IMR-90 (cell line): ENCODE measurements at regions not wholly inside any gene's neighbourhood (a gene's known extent, or its start where the extent isn't known, plus 50 kb on each side); places are given as distances from the start of the nearest gene placed in this dataset.

ENCODE experiments used
- ATAC-seq: fragments of 200-7000 bp; cut with Tn5 transposase; 2 replicates; pipeline ENCODE4 v1.9.1; 2020; ENCODE audit warnings: low read depth, mild to moderate bottlenecking, moderate library complexity
- BruUV-seq: library from RNA; stranded (reverse); fragments of 400-500 nt; replicated peaks from 2 replicates; lab custom pipeline; 2021; lab: Mats Ljungman, UMichigan
- CTCF ChIA-PET: fragments of 300-600 bp; formaldehyde crosslinking; extraction: SDS; loops from one replicate; lab custom pipeline; 2021; ENCODE audit warnings: antibody characterized with exemption; lab: Yijun Ruan, JAX
- POLR2A ChIA-PET: fragments of 300-600 bp; sonication (Branson Sonifier 250); formaldehyde crosslinking; loops from one replicate; lab custom pipeline; 2022; ENCODE audit warnings: antibody characterized with exemption; ENCODE audit not compliant: unreplicated experiment; lab: Charles Lee
- DNase-seq: peaks from one replicate; pipeline ENCODE4 v3.0.0; 2013
- H2AFZ ChIP-seq: replicated peaks from 2 replicates; pipeline ENCODE3; 2013; ENCODE audit warnings: low read length, mild to moderate bottlenecking; ENCODE audit not compliant: poor library complexity
- H2AK5ac ChIP-seq: 2 replicates; pipeline ENCODE4 v1.6.1; 2013; ENCODE audit warnings: low read depth, low read length, inconsistent platforms
- H2AK9ac ChIP-seq: replicated peaks from 2 replicates; pipeline ENCODE3; 2013; ENCODE audit warnings: mild to moderate bottlenecking, low read depth, low read length, moderate library complexity; ENCODE audit not compliant: poor library complexity
- H2BK120ac ChIP-seq: 2 replicates; pipeline ENCODE4 v1.6.1; 2013; ENCODE audit warnings: low read depth, low read length, inconsistent platforms
- H2BK15ac ChIP-seq: 3 replicates; pipeline ENCODE4 v1.6.1; 2013; ENCODE audit warnings: low read depth, low read length, inconsistent platforms
- H2BK20ac ChIP-seq: 2 replicates; pipeline ENCODE4 v1.6.1; 2013; ENCODE audit warnings: low read depth, mild to moderate bottlenecking, inconsistent platforms, low read length, moderate library complexity
- H2BK5ac ChIP-seq: 2 replicates; pipeline ENCODE4 v1.6.1; 2013; ENCODE audit warnings: mild to moderate bottlenecking, low read depth, low read length, inconsistent platforms; ENCODE audit not compliant: poor library complexity, severe bottlenecking
- H3K14ac ChIP-seq: replicated peaks from 2 replicates; pipeline ENCODE4 v1.6.1; 2013; ENCODE audit warnings: low read depth, low read length, inconsistent platforms
- H3K18ac ChIP-seq: 2 replicates; pipeline ENCODE4 v1.6.1; 2013; ENCODE audit warnings: low read depth, low read length, control low read depth
- H3K23ac ChIP-seq: 2 replicates; pipeline ENCODE4 v1.6.1; 2013; ENCODE audit warnings: low read depth, low read length, inconsistent platforms
- H3K27ac ChIP-seq: 2 replicates; pipeline ENCODE4 v1.5.1; 2013; ENCODE audit warnings: mild to moderate bottlenecking, control low read depth, low read length; ENCODE audit not compliant: insufficient read depth
- H3K27me3 ChIP-seq: 2 replicates; pipeline ENCODE4 v1.6.1; 2013; ENCODE audit warnings: low read length; ENCODE audit not compliant: control insufficient read depth, insufficient read depth
- H3K36me3 ChIP-seq: 2 replicates; pipeline ENCODE4 v1.6.1; 2013; ENCODE audit warnings: low read length, mixed read lengths; ENCODE audit not compliant: control insufficient read depth, insufficient read depth
- H3K4ac ChIP-seq: 2 replicates; pipeline ENCODE4 v1.6.1; 2013; ENCODE audit warnings: low read depth, low read length, inconsistent platforms
- H3K4me1 ChIP-seq: 2 replicates; pipeline ENCODE4 v1.6.1; 2013; ENCODE audit warnings: low read length, mixed read lengths; ENCODE audit not compliant: control insufficient read depth, insufficient read depth
- H3K4me2 ChIP-seq: 2 replicates; pipeline ENCODE4 v1.6.1; 2013; ENCODE audit warnings: low read depth, mild to moderate bottlenecking, control low read depth, low read length, moderate library complexity
- H3K4me3 ChIP-seq: 2 replicates; pipeline ENCODE4 v1.5.1; 2013; ENCODE audit warnings: low read depth, mild to moderate bottlenecking, control low read depth, low read length, moderate library complexity; ENCODE audit not compliant: insufficient read depth
- H3K56ac ChIP-seq: 2 replicates; pipeline ENCODE4 v1.6.1; 2013; ENCODE audit warnings: low read length, inconsistent platforms; ENCODE audit not compliant: insufficient read depth; ENCODE audit errors: extremely low read depth
- H3K79me1 ChIP-seq, 2 experiments: 2 replicates each; pipeline ENCODE4 v1.6.1; 2013; ENCODE audit warnings: low read length in 2 of 2, inconsistent platforms in 1 of 2, low read depth in 1 of 2
- H3K9ac ChIP-seq: 2 replicates; pipeline ENCODE4 v1.6.1; 2013; ENCODE audit warnings: low read depth, low read length, control low read depth
- H3K9me1 ChIP-seq: 2 replicates; pipeline ENCODE4 v1.6.1; 2013; ENCODE audit warnings: low read length, inconsistent platforms; ENCODE audit not compliant: insufficient read depth
- H3K9me3 ChIP-seq: 2 replicates; pipeline ENCODE4 v1.6.1; 2013; ENCODE audit warnings: low read length; ENCODE audit not compliant: control insufficient read depth, insufficient read depth
- H4K20me1 ChIP-seq: 2 replicates; pipeline ENCODE4 v1.6.1; 2013; ENCODE audit warnings: low read length, inconsistent platforms; ENCODE audit not compliant: insufficient read depth
- H4K5ac ChIP-seq: 2 replicates; pipeline ENCODE4 v1.6.1; 2013; ENCODE audit warnings: mild to moderate bottlenecking, low read depth, low read length, control low read depth
- H4K8ac ChIP-seq, 2 experiments: 2 replicates each; pipeline ENCODE4 v1.6.1; 2013; ENCODE audit warnings: low read depth in 2 of 2, low read length in 2 of 2, control low read depth in 1 of 2, inconsistent platforms in 1 of 2
- H4K91ac ChIP-seq: 2 replicates; pipeline ENCODE4 v1.6.1; 2013; ENCODE audit warnings: low read depth, low read length, inconsistent platforms; ENCODE audit not compliant: insufficient read depth
- BHLHE40 ChIP-seq: fragments of 150-350 bp; IDR thresholded peaks from 2 replicates; pipeline ENCODE4 v1.6.1; 2016; ENCODE audit warnings: mild to moderate bottlenecking, low read depth, low read length
- CEBPB ChIP-seq: IDR thresholded peaks from 2 replicates; pipeline ENCODE4 v1.6.1; 2012; ENCODE audit warnings: low read depth, low read length, improper control_type of control experiment
- POLR2A ChIP-seq: IDR thresholded peaks from 2 replicates; pipeline ENCODE4 v1.6.1; 2012; ENCODE audit warnings: mild to moderate bottlenecking, low read depth, low read length
- RAD21 ChIP-seq: IDR thresholded peaks from 2 replicates; pipeline ENCODE4 v1.6.1; 2012; ENCODE audit warnings: low read length, improper control_type of control experiment
- WGBS, 2 experiments: methylation state at CpG; one replicate each; pipeline versions ENCODE4 v1.1.5 to v1.1.7; 2013; ENCODE audit warnings: missing lambda C conversion rate in 2 of 2; ENCODE audit not compliant: insufficient read length in 1 of 2; ENCODE audit errors: extremely low coverage in 2 of 2; 5-methylcytosine and 5-hydroxymethylcytosine counted together
- dilution Hi-C: fragments of 300-500 bp; cut with HindIII; formaldehyde crosslinking; loops from one replicate; pipeline ENCODE4 v1.14.3; 2018; ENCODE audit warnings: low sequenced_read_pairs; ENCODE audit not compliant: unreplicated experiment
- in situ Hi-C: fragments of 300-500 bp; cut with MboI; formaldehyde crosslinking; loops from 3 replicates; pipeline ENCODE4 v1.14.3; 2019; ENCODE audit warnings: low sequenced_read_pairs, inconsistent platforms, mixed read lengths
- intact Hi-C: fragments of 100-400 bp; cut with micrococcal nuclease; formaldehyde crosslinking; loops from 2 replicates; pipeline ENCODE4 v1.10.0; 2022
- TF ChIP-seq, protein P1 (sequence below): fragments of 150-350 bp; IDR thresholded peaks from 2 replicates; pipeline ENCODE4 v1.6.1; 2016; ENCODE audit warnings: low read depth, mild to moderate bottlenecking, low read length, moderate library complexity, borderline replicate concordance

DNA sequence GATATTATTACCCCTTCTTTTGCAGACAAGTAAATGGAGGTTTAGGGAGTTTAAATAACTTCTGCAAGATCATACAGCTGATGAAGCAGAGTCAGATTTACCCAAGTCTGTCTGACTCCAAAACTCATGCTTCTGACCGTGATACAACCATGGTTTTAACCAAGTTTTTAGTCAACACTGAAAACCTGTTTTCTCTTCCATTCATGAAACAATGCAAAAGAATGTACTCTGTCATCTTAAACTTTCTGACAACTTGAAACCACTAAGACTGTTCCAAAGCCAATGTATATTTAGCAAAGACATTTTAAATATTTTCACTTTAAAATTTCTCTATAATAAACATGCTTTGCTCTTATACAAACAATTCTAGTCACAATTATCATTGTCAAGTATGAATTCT lies 77.0 kb upstream of the RBMS3 start:
- intact Hi-C loops (no loop called here), in situ Hi-C loops (no loop called here), dilution Hi-C loops (no loop called here)
- Histone ChIP-seq H3K14ac (no peak overlapping the region), H2AFZ (no peak overlapping the region), H3K18ac (no peak overlapping the region; the same call in 1 of the 2 replicates), H2AK5ac (no peak overlapping the region), H3K4me2 (peak overlapping the region; percentile 19; the same call in 1 of the 2 replicates), H3K9ac (no peak overlapping the region), H4K8ac (peak overlapping the region in 1 of 2 experiments; percentile 73; a peak in 1 of 4 replicates), H2BK120ac (peak overlapping the region; percentile 76), H2BK5ac (peak overlapping the region; percentile 77), H3K4ac (peak overlapping the region; percentile 24), H3K23ac (0 out of 2 replicates have a peak overlapping the region, but pooled peaks have one; percentile 18), H3K9me3 (no peaks in the 10 kb centered on the region), H3K4me3 (no peak overlapping the region), H2BK15ac (no peak overlapping the region; the same call in 2 of the 3 replicates), H3K4me1 (peaks cover 10% of the 10 kb centered on the region; the same call in 1 of the 2 replicates), H3K27me3 (no peaks in the 10 kb centered on the region), H4K5ac (peak overlapping the region; percentile 91; the same call in 1 of the 2 replicates), H4K20me1 (no peaks in the 10 kb centered on the region), H3K27ac (no peak overlapping the region), H4K91ac (peak overlapping the region; percentile 81; the same call in 1 of the 2 replicates), H3K9me1 (peaks cover 7% of the 10 kb centered on the region; the same call in 1 of the 2 replicates), H3K56ac (no peak overlapping the region; the same call in 1 of the 2 replicates), H2BK20ac (peak overlapping the region; percentile 83; the same call in 1 of the 2 replicates), H3K79me1 (no peaks in the 10 kb centered on the region), H3K36me3 (no peaks in the 10 kb centered on the region), H2AK9ac (no peak overlapping the region)
- TF ChIP-seq, protein P1, sequence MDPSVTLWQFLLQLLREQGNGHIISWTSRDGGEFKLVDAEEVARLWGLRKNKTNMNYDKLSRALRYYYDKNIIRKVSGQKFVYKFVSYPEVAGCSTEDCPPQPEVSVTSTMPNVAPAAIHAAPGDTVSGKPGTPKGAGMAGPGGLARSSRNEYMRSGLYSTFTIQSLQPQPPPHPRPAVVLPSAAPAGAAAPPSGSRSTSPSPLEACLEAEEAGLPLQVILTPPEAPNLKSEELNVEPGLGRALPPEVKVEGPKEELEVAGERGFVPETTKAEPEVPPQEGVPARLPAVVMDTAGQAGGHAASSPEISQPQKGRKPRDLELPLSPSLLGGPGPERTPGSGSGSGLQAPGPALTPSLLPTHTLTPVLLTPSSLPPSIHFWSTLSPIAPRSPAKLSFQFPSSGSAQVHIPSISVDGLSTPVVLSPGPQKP = no peak
- TF ChIP-seq CEBPB = no peak
- TF ChIP-seq POLR2A = no peak
- no peak for TF ChIP-seq BHLHE40
- no peak for TF ChIP-seq RAD21
- POLR2A ChIA-PET = no interaction called here
- DNase-seq (peak; percentile 43), ATAC-seq (peak; percentile 41)
- CTCF ChIA-PET = interaction anchor here (0.6 kb wide), 1 partner anchor 129 kb away, joined by 3 read pairs; no protein-coding TSS in a partner anchor
- 17% methylated on average over 1 of the region's 1 CpG; no CpG with 5 or more reads in 1 of the 2 experiments for WGBS, 2 experiments
- no TSS peak for BruUV-seq
